Neural cell (in vitro differentiated cells): ENCODE measurements at regions not wholly inside any gene's neighbourhood (a gene's known extent, or its start where the extent isn't known, plus 50 kb on each side); places are given as distances from the start of the nearest gene placed in this dataset.

ENCODE experiments used
- H2AFZ ChIP-seq: fragments of 200-600, 300-800 bp; sonication (generic), shearing (Covaris generic); 2 replicates; pipeline ENCODE4 v1.6.0; 2014; ENCODE audit warnings: low read depth, mild to moderate bottlenecking, antibody characterized with exemption, low read length, moderate library complexity
- H3F3A ChIP-seq: fragments of 200-600 bp; shearing (Covaris generic); 2 replicates; pipeline ENCODE4 v1.6.1; 2016; ENCODE audit warnings: mild to moderate bottlenecking, moderate library complexity, mixed read lengths, antibody characterized with exemption, low read length; ENCODE audit not compliant: insufficient read depth, poor library complexity, severe bottlenecking
- H3K27ac ChIP-seq: fragments of 200-600, 300-800 bp; sonication (generic), shearing (Covaris generic); 2 replicates; pipeline ENCODE4 v1.5.1; 2014; ENCODE audit warnings: mild to moderate bottlenecking, low read length, moderate library complexity
- H3K27me3 ChIP-seq: fragments of 300-800, 200-600 bp; sonication (generic), shearing (Covaris generic); 2 replicates; pipeline ENCODE4 v1.6.0; 2014; ENCODE audit warnings: mild to moderate bottlenecking, low read depth, low read length, moderate library complexity; ENCODE audit not compliant: insufficient read depth
- H3K36me3 ChIP-seq: fragments of 300-800, 200-600 bp; sonication (generic), shearing (Covaris generic); 2 replicates; pipeline ENCODE4 v1.5.1; 2014; ENCODE audit warnings: mild to moderate bottlenecking, antibody characterized with exemption, low read length, moderate library complexity; ENCODE audit not compliant: insufficient read depth
- H3K4me2 ChIP-seq: fragments of 300-800, 200-600 bp; sonication (generic), shearing (Covaris generic); 2 replicates; pipeline ENCODE4 v1.6.0; 2014; ENCODE audit warnings: mild to moderate bottlenecking, low read length
- H3K4me3 ChIP-seq: fragments of 300-800, 200-600 bp; sonication (generic), shearing (Covaris generic); 2 replicates; pipeline ENCODE4 v1.5.1; 2014; ENCODE audit warnings: mild to moderate bottlenecking, low read length, moderate library complexity
- H3K79me2 ChIP-seq: fragments of 200-600 bp; shearing (Covaris generic); replicated peaks from 2 replicates; pipeline ENCODE4 v1.6.0; 2014; ENCODE audit warnings: mild to moderate bottlenecking, low read length, moderate library complexity; ENCODE audit not compliant: insufficient read depth
- H3K9ac ChIP-seq: fragments of 300-800, 200-600 bp; sonication (generic), shearing (Covaris generic); 2 replicates; pipeline ENCODE4 v1.6.1; 2016; ENCODE audit warnings: mild to moderate bottlenecking, low read length, mixed read lengths
- H3K9me2 ChIP-seq: fragments of 200-600 bp; shearing (Covaris generic); 2 replicates; pipeline ENCODE4 v1.6.1; 2016; ENCODE audit warnings: mild to moderate bottlenecking, low read length, mixed read lengths; ENCODE audit not compliant: insufficient read depth
- H3K9me3 ChIP-seq: fragments of 200-600, 300-800 bp; sonication (generic), shearing (Covaris generic); 2 replicates; pipeline ENCODE4 v1.6.1; 2016; ENCODE audit warnings: mild to moderate bottlenecking, mixed run types, low read length, moderate library complexity, mixed read lengths
- H4K20me1 ChIP-seq: fragments of 200-600 bp; shearing (Covaris generic); 2 replicates; pipeline ENCODE4 v1.6.1; 2016; ENCODE audit warnings: mild to moderate bottlenecking, mixed run types; ENCODE audit not compliant: insufficient read depth
- EP300 ChIP-seq: fragments of 450-650 bp; conservative IDR thresholded peaks from 2 replicates; pipeline ENCODE4 v1.6.1; 2014; ENCODE audit warnings: antibody characterized with exemption, mild to moderate bottlenecking, moderate library complexity; ENCODE audit not compliant: poor library complexity, severe bottlenecking
- EZH2 ChIP-seq: fragments of 200-600, 300-800 bp; shearing (Covaris generic), sonication (generic); IDR thresholded peaks from 2 replicates; pipeline ENCODE4 v1.6.1; 2014; ENCODE audit warnings: antibody characterized with exemption, low read length, borderline replicate concordance, mild to moderate bottlenecking; ENCODE audit not compliant: insufficient read depth, poor library complexity, severe bottlenecking
- MXI1 ChIP-seq: fragments of 450-650 bp; conservative IDR thresholded peaks from 2 replicates; pipeline ENCODE4 v1.6.1; 2014; ENCODE audit warnings: antibody characterized with exemption, mild to moderate bottlenecking; ENCODE audit not compliant: poor library complexity, severe bottlenecking
- POLR2AphosphoS5 ChIP-seq: IDR thresholded peaks from 2 replicates; pipeline ENCODE4 v1.6.1; 2012
- RAD21 ChIP-seq: fragments of 450-650 bp; conservative IDR thresholded peaks from 2 replicates; pipeline ENCODE4 v1.6.1; 2014; ENCODE audit warnings: antibody characterized with exemption, mild to moderate bottlenecking, moderate library complexity
- SMC3 ChIP-seq: fragments of 450-650 bp; conservative IDR thresholded peaks from 2 replicates; pipeline ENCODE4 v1.6.1; 2014; ENCODE audit warnings: antibody characterized with exemption, mild to moderate bottlenecking, moderate library complexity; ENCODE audit not compliant: poor library complexity
- TAF1 ChIP-seq: IDR thresholded peaks from 2 replicates; pipeline ENCODE4 v1.6.1; 2012; ENCODE audit warnings: low read depth
- TF ChIP-seq, protein P1 (sequence below): fragments of 450-650 bp; IDR thresholded peaks from 2 replicates; pipeline ENCODE4 v1.5.1; 2014; ENCODE audit warnings: antibody characterized with exemption, mild to moderate bottlenecking, moderate library complexity; ENCODE audit not compliant: poor library complexity, severe bottlenecking
- TF ChIP-seq, protein P2 (sequence below): IDR thresholded peaks from 2 replicates; pipeline ENCODE4 v1.6.1; 2012; ENCODE audit warnings: borderline replicate concordance

DNA sequence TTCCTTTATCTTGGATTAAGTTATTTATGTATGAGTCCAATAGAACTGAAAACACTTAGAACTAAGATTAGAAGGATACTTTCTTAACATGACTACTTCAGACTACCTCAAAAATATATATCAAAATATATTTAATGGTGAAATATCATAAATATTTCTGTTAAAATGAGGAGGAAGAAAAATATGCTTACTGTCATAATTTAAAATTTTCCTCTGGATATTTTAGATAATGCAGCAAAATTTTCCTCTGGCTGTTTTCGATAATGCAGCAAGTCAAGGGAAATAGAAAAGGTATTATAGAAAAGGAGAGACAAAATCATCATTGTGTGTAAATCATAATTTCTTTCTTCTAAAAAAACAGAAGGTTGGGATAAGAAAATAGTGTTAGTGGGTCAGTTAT, 263.3 kb downstream of the HS3ST3A1 start:
- H3K4me2 ChIP-seq = no peak overlapping the region
- no peaks in the 10 kb centered on the region for H3K9me3 ChIP-seq
- no peak overlapping the region for H2AFZ ChIP-seq
- no peaks in the 10 kb centered on the region for H3K9me2 ChIP-seq
- no peak overlapping the region for H3K27ac ChIP-seq
- TF ChIP-seq, protein P1, sequence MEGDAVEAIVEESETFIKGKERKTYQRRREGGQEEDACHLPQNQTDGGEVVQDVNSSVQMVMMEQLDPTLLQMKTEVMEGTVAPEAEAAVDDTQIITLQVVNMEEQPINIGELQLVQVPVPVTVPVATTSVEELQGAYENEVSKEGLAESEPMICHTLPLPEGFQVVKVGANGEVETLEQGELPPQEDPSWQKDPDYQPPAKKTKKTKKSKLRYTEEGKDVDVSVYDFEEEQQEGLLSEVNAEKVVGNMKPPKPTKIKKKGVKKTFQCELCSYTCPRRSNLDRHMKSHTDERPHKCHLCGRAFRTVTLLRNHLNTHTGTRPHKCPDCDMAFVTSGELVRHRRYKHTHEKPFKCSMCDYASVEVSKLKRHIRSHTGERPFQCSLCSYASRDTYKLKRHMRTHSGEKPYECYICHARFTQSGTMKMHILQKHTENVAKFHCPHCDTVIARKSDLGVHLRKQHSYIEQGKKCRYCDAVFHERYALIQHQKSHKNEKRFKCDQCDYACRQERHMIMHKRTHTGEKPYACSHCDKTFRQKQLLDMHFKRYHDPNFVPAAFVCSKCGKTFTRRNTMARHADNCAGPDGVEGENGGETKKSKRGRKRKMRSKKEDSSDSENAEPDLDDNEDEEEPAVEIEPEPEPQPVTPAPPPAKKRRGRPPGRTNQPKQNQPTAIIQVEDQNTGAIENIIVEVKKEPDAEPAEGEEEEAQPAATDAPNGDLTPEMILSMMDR = no peak
- no peak for TF ChIP-seq EZH2
- no peak for TF ChIP-seq TAF1
- no peak for TF ChIP-seq RAD21
- TF ChIP-seq MXI1 = no peak
- no peak for TF ChIP-seq SMC3
- TF ChIP-seq POLR2AphosphoS5 = no peak
- TF ChIP-seq EP300 = no peak
- TF ChIP-seq, protein P2, sequence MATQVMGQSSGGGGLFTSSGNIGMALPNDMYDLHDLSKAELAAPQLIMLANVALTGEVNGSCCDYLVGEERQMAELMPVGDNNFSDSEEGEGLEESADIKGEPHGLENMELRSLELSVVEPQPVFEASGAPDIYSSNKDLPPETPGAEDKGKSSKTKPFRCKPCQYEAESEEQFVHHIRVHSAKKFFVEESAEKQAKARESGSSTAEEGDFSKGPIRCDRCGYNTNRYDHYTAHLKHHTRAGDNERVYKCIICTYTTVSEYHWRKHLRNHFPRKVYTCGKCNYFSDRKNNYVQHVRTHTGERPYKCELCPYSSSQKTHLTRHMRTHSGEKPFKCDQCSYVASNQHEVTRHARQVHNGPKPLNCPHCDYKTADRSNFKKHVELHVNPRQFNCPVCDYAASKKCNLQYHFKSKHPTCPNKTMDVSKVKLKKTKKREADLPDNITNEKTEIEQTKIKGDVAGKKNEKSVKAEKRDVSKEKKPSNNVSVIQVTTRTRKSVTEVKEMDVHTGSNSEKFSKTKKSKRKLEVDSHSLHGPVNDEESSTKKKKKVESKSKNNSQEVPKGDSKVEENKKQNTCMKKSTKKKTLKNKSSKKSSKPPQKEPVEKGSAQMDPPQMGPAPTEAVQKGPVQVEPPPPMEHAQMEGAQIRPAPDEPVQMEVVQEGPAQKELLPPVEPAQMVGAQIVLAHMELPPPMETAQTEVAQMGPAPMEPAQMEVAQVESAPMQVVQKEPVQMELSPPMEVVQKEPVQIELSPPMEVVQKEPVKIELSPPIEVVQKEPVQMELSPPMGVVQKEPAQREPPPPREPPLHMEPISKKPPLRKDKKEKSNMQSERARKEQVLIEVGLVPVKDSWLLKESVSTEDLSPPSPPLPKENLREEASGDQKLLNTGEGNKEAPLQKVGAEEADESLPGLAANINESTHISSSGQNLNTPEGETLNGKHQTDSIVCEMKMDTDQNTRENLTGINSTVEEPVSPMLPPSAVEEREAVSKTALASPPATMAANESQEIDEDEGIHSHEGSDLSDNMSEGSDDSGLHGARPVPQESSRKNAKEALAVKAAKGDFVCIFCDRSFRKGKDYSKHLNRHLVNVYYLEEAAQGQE = no peak
- H3K79me2 ChIP-seq = no peaks in the 10 kb centered on the region
- H3K4me3 ChIP-seq = no peak overlapping the region
- no peaks in the 10 kb centered on the region for H3K27me3 ChIP-seq
- H3F3A ChIP-seq = no peaks in the 10 kb centered on the region
- no peaks in the 10 kb centered on the region for H4K20me1 ChIP-seq
- H3K36me3 ChIP-seq = no peaks in the 10 kb centered on the region
- H3K9ac ChIP-seq = no peak overlapping the region

DNA sequence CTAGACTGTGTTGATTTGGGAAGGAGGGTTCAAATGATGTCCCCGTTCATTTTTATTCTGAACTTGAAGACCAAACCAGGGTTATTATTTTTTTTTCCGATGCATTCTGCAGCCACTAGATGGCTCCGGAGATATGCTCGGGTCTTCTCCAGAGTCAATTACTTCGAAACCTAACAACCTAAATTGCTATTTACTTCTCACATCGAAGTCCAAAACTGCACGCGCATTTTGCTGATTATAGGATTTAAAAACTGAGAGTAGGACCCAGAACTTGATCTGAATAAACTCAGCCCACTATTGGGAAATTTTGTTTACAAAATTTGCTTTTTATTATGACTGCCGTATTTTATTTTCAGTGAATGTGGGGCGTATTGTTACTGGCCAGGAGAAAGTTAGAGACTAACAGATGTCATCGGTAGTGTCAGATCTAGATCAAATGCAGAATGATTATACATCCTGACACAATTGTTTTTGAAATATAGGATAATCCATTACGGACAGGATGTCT, 263.8 kb downstream of the HS3ST3A1 start:
- Histone ChIP-seq H3K36me3 (no peaks in the 10 kb centered on the region), H3F3A (no peaks in the 10 kb centered on the region), H3K4me3 (no peak overlapping the region), H3K27ac (no peak overlapping the region), H4K20me1 (no peaks in the 10 kb centered on the region), H3K27me3 (no peaks in the 10 kb centered on the region), H3K9ac (no peak overlapping the region), H3K4me2 (no peak overlapping the region), H3K9me3 (no peaks in the 10 kb centered on the region), H3K9me2 (no peaks in the 10 kb centered on the region), H2AFZ (no peak overlapping the region), H3K79me2 (no peaks in the 10 kb centered on the region)
- no peak for TF ChIP-seq MXI1
- no peak for TF ChIP-seq POLR2AphosphoS5
- no peak for TF ChIP-seq TAF1
- TF ChIP-seq EP300 = no peak
- TF ChIP-seq RAD21 = peak; percentile 83
- TF ChIP-seq, protein P1 = peak; percentile 84
- TF ChIP-seq EZH2 = no peak
- peak; percentile 86 for TF ChIP-seq SMC3
- TF ChIP-seq, protein P2 = no peak
